GM18508 (cell line): ENCODE measurements at regions not wholly inside any gene's neighbourhood (a gene's known extent, or its start where the extent isn't known, plus 50 kb on each side); places are given as distances from the start of the nearest gene placed in this dataset.
A peak's percentile ranks its signal among the peaks of the same experiment; 100 is the strongest.

ENCODE experiments used
- ATAC-seq: cut with Tn5 transposase; IDR thresholded peaks from one replicate; pipeline ENCODE4 v1.9.1; 2021; ENCODE audit warnings: moderate number of reproducible peaks; ENCODE audit not compliant: insufficient read depth, unreplicated experiment

DNA sequence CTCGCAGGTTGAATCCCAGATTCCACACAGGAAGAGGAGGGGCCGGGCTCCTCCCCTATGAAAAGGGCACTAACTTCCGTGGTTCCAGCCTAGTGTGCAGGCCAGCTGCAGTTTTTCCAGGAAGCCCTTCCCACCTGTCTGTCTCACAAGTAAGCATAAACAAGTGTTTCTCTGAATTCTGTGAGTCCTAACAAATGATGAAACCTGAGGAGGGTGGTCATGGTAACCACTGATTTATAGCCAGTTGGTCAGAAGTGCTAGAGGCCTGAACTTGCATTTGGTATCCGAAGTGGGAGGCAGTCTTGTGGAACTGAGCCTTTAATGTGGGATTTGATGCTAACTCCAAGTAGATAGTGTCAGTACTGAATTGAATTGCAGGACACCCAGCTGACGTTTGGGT is 54.7 kb upstream of the STEAP4 start:
- ATAC-seq, result no peak

DNA sequence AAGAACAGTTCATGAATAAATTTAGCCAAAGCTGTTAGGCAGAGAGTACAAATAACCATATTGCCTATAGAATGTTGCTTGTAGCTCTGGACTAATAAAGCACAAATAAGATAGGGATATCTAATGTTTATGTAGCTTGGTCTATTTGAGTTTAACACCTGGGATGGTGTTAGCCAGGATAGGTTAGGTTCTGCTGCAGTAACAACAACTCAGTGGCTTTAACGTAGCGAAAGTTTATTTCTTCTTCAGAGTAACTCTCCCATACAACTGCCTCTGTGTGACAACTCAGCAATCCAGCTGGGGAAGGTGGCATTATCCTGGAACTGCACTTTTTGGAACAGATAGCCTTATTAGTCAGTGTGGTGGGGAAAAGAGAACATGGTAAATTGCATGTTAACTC is 52.2 kb upstream of the STEAP4 start:
- no peak for ATAC-seq

DNA sequence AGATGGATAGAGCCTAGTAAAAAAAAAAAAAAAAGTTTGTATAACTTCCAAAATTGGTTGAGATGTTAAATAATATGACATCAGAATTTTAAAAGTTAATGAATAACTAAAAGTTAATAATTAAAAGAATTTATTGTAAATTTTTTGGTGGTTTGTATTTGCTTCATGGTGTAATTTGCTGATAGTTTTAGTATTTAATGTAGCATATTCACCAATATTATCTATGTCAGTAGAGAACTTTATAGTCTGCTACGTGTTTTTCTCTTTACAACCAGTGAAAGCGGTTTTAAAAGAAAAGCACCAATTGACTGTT is 51.8 kb upstream of the STEAP4 start:
- ATAC-seq, result no peak

DNA sequence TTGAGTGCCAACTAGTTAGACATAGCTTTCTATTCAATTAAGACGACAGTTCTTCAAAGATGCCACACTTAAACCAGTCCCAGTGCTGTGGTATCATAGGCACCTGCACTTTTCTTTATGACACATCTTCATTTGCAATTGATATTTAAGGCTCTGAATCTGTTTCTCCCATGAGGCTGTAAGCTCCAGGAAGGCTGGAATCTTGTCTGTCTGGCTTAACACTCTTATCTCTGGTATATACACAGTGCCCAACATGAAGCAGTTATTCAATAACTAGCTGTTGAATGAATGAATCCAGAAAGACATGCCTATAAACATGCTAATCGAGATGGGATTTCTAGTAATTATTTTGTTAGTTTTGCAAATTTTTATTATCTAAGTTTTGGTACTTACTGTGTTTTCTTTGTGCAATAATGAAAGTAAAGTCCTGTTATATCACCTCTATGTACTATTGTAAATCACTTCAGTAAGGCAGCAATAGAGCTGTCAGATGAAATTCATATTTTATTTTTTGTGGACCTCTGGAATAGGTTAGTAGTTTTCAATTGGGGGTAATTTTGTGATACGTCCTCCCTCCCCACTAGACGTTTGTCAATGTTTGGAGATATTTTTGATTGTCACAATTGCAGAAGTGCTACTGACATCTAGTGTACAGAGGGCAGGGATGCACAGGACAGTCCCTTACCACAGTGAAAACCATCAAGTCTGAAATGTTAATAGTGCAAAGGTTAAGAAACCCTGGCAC is 51.3 kb upstream of the STEAP4 start:
- peak; percentile 85 for ATAC-seq

DNA sequence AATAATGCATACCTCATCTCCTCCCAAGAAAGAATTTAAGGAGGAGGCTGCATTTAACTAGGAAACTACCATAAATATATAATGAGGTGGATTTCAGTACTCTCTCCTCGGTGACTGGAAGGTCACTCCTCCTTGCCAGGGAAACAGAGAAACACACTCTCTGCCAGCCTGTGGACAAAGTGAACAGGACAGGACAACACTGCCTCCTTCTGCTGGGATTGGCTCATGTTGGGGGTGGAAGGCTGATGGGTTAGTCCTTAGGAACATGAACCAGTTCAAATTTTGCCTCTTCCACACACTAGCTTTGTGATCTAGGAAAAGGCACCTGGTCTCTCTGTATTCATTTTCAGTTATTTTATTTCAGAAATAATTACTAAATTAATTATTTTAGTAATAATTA is 50.6 kb upstream of the STEAP4 start:
- ATAC-seq, result no peak
